ENCODE measurements at regions not wholly inside any gene's neighbourhood (a gene's known extent, or its start where the extent isn't known, plus 50 kb on each side); places are given as distances from the start of the nearest gene placed in this dataset.

DNA sequence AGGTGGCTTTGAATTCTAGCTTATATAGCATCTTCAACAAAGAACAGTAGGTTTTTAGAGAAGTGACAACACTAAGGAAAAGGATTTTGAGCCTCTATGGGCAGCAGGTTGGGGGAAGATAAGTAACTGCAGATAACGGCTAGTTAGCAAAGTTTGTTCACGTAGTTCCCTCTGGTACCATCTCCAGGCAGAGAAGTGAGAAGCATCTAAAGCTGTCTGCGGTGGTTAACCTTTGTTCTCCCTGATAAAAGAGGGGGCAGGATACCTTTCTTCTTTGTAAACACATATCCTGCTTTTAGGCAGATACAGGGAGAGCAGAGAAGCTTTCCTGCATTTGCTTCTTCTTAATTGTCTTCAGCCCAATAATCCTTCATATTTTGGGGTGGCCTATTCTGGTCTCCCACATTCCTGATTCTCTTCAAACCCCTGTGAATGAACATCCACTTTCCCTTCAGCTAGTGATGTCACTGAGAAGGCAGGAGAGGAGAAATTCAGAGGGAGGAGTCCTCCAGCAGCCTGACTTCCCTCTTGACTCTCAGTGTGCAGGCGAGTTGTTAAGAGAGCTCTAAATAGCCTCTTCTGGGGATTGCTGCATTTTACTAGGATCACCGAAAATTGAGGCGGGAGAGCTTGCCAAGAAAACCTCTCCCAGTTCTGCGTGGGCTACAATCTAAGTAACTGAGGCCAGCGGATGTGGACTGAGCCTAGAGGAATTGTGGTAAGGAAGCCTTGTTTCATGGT is 393.7 kb upstream of the C2CD4B start:
- no peak for DNase-seq

GRCh38 chr15:62559381-62559733 is 394.3 kb upstream of the C2CD4B start:
- no peak for DNase-seq

GRCh38 chr15:62561059-62561519 is 396.0 kb upstream of the C2CD4B start:
- DNase-seq: no peak

DNA sequence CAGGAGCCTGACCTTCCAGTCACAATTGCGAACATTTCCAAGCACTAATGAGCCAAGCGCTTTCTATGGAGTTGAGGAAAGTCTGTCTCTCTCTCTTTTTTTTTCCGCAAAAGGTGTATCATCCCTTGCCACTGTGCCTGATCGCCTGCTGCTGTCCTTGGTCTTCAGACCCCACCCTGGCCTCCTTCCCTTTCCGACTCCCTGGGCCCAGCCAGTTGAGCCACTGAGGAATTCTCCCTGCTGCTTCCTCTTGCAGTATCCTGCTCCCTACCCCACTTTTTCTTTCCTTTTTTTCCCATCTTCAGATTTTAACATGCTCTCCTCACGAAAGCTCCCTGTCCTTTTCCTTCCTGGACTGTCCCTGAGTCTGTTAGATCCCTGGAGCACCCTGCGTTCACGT is 396.5 kb upstream of the C2CD4B start:
- no peak for DNase-seq

DNA sequence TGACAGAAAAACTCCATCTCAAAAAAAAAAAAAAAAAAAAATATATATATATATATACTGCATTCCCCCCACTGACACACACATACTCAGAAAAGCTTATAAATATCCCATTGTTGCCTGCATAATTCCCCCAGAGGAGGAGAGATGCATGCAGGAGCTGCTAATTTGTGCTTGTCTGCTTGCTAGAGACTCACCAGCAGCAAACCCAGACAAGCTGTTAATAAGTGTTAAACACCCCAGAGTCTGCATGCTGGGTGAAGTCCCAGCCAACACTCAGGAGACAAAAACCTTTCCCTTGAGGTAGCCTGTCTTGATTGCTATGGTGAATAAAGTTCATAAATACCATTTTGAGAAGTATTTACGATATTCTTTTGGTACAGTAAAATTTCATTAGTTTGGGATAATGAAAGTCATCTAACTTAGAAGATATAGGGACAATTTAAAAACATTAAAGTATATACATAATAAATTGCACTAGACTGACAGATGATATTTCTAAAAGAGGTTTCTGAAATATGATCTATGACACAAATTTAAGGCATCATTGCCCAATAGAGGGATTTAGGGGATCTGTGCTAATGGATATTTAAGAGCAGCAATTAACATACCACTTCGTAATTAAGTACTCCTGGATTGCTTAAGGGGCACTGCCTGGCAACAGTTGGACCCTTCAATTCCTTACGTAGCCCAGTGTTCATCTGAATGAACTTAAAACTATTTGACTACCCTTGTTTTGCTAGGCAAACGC is 400.0 kb upstream of the C2CD4B start:
- no peak for DNase-seq

GRCh38 chr15:62565634-62566026 is 400.5 kb upstream of the C2CD4B start:
- no peak for DNase-seq

DNA sequence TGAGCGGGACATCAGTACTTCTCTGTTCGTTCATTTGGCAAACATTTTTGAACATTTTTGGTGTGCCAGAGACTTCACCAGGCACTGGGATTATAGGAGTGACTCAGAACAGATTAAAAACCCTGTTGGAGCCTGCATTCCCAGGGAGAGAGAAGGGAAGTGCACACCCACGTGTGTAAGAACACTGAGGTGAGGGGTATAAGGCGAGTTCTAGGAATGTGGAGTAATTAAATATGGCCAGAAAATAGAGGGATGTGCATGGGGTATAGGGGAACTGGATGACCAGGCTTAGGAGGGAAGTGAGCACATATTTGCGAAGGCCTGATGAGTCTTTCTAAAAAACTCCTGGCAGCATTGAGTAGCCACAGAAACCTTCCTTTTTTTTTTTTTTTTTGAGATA is 401.2 kb upstream of the C2CD4B start:
- DNase-seq: no peak

- DNase-seq: no peak
Measured at GRCh38 chr15:62567501-62567900, 402.4 kb upstream of the C2CD4B start.

- no peak for DNase-seq
Measured at GRCh38 chr15:62568004-62568403, 402.9 kb upstream of the C2CD4B start.

GRCh38 chr15:62568702-62569101 is 403.6 kb upstream of the C2CD4B start:
- no peak for DNase-seq

DNA sequence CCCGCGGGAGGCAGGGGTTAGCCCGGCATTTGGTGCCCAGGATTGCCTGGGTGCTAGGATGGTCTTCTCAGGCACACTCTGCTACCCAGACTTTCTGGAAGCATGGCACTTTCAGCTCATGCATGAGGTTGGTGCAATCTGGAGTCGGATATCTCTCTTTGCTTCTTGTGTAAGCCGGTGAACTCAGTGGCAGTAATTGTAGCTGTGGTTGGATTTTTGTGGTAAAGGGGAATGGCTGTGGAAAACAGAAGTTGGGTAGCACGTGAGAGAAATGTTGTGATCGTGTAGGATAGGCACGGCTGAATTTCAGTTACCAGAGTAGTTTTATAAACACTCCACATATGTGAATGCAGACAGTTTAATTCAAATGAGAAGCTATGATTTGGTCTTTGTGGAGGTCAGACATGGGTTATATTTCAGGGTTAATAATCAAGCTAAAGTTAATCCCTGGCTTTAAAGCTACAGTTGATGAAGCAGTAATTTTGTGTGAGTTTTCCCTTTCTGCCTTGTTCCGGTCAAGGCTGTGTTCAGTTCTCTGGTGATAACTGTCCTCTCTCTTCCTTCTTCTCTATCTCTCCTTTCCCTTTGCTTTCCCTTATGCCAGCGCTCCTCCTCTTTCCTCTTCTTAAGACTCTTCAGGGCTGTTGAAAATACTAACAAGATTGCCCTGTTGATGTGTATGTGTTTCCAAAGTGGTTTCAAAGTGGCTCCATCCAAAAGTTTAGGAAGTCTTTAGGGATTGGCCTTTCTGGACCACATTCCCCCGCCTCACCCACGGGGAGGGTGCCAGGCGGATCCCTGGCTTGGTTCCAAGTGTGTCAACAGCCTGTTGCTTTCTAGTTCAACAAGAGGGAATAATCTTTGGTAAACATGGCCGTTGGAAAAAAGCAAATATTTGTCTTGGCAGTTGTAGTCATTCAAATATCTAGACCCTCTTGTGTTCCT is 404.6 kb upstream of the C2CD4B start:
- no peak for DNase-seq

- no peak for DNase-seq
Measured at GRCh38 chr15:62570405-62570783, 405.3 kb upstream of the C2CD4B start.

DNA sequence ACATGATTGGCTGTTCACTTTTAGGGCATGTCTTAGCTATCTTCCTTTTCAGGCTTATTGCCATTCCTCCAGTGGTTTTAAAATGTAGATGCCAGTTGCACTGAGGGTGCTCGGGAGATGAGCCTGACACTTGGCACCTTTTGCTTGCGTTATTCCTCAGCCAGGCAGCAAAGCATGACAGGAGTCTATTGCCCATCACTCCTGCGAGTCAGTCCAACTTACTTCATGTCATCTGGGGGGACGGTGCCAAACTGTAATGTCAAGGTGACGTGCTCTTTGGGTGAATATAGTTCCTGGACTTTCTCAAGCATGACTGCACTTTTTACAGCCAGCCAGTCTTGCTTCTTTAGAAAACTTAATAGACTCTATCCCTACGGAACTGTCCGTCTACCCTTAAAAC is 406.0 kb upstream of the C2CD4B start:
- no peak for DNase-seq

DNA sequence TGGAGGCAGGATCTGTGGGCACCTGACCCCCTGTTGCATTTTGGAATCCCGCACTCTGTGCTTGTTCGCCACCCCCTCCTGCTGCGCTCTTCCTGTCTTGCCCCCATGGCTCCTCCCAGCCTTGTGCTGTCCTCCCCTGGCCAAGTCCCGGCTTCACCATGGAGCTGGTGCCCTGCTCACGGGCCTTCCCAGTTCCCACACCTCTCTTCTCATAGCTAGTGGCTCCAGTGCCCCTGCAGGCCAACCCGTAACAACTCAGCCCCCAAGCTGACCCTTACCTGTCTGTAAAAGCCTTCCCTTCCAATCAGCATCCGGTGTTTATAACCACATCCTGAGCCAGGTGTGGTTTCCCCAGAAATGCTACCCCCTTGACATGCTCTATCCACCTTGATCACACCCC is 407.7 kb upstream of the C2CD4B start:
- DNase-seq: no peak

- no peak for DNase-seq
Measured at GRCh38 chr15:62573876-62574275, 408.8 kb upstream of the C2CD4B start.

DNA sequence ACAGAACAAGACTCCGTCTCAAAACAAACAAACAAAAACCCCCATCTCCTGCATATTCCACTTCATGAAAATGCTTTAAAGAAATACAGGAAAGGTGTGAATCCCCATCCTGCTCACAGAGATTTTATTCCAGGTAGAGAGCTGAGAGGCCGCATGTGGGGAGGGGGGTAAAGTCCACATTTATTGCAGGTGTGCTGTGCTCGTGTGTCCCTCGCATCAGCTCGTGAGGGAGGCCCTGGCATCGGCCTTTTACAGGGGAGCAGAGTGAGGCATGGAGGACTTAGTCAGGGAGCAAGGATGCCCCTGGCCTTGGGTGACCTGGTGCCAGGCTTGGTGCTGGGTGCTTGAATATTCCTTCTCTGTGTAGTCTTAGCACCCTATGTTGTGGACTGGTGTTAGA is 413.5 kb upstream of the C2CD4B start:
- DNase-seq: no peak

DNA sequence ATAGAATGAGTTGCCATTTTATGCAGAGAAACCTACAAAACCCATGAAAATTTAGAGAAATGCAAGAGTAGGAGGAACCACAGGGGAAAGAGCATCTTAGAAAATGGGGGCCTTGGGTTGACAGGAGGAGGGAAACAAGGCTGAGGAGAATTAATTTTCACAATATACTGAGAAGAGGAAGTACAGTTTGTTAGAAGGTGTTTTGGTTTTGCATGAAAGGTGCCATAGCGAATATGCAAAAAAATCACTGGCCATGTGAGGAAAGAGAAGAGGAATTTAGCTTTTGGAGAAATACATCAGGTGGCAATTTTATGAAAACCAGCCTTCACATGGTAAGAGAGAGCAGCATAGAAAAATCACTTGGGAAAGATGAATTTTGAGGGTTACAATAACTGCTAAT is 413.9 kb upstream of the C2CD4B start:
- DNase-seq: no peak

DNA sequence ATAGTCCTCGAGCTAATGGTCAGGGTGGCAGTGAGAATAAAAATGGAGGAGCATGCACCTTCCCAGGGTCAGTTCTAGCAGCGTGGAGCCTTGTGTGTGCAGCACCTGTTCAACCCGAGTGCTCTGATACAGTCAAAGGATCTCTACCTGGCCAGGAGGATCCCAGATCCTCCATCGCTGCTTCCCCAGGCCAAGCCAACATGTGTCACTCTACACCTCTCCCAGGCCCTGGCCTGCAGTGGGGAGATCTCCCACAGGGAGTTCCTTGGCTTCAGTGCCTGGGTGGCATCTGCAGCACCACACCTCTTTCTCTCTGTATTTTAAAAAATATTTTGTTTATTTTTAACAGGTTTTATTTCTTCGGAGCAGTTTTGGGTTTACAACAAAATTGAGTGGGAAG is 414.8 kb upstream of the C2CD4B start:
- no peak for DNase-seq

DNA sequence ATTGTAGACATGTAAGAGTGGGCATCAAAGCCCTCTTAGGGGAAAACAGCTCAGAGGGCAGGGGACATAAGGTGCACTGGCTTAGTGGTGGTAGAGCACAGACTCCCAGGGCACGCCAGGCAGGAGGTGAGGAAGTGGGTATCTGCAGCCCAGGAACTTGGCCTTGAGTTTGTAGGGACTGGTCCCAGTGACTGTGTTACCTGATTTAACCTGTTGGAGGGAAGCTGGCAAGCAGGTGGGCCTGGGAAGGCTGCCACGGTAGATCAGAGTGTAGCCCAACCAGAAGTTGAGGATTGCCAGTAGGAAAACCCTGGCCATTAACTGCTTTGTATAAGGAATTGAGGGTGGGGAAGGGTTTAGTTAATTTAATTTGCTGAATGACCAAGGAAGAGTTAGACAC is 417.5 kb upstream of the C2CD4B start:
- DNase-seq: no peak

- no peak for DNase-seq
Measured at GRCh38 chr15:62584301-62585235, 419.5 kb upstream of the C2CD4B start.

GRCh38 chr15:62588938-62589670 is 424.0 kb upstream of the C2CD4B start:
- DNase-seq: no peak
